HUES6 (cell line): ENCODE measurements at regions not wholly inside any gene's neighbourhood (a gene's known extent, or its start where the extent isn't known, plus 50 kb on each side); places are given as distances from the start of the nearest gene placed in this dataset.

ENCODE experiments used
- H3K27ac ChIP-seq: 2 replicates; pipeline ENCODE4 v1.7.0; 2013; ENCODE audit warnings: low read depth, mild to moderate bottlenecking, low read length, inconsistent platforms
- H3K27me3 ChIP-seq: 2 replicates; pipeline ENCODE4 v1.6.1; 2013; ENCODE audit warnings: low read length; ENCODE audit not compliant: control insufficient read depth, insufficient read depth
- H3K36me3 ChIP-seq: 2 replicates; pipeline ENCODE4 v1.6.1; 2013; ENCODE audit warnings: low read length; ENCODE audit not compliant: control insufficient read depth, insufficient read depth
- H3K4me1 ChIP-seq: 2 replicates; pipeline ENCODE4 v1.6.1; 2013; ENCODE audit warnings: low read length; ENCODE audit not compliant: control insufficient read depth, insufficient read depth
- H3K4me3 ChIP-seq: 2 replicates; pipeline ENCODE4 v1.5.1; 2013; ENCODE audit warnings: low read depth, low read length
- H3K9ac ChIP-seq: one replicate; pipeline ENCODE4 v1.6.1; 2013; ENCODE audit warnings: mild to moderate bottlenecking, low read length
- H3K9me3 ChIP-seq: 2 replicates; pipeline ENCODE4 v1.6.1; 2013; ENCODE audit warnings: low read depth, low read length; ENCODE audit not compliant: control insufficient read depth, insufficient read depth

GRCh38 chr16:86184185-86184584 lies 285.2 kb downstream of the IRF8 start:
- no peaks in the 10 kb centered on the region for H3K9me3 ChIP-seq
- H3K27ac ChIP-seq, result no peak overlapping the region
- no peaks in the 10 kb centered on the region for H3K4me1 ChIP-seq
- peaks cover 7% of the 10 kb centered on the region; the same call in 1 of the 2 replicates for H3K27me3 ChIP-seq
- H3K36me3 ChIP-seq, result no peaks in the 10 kb centered on the region
- H3K9ac ChIP-seq, result no peak overlapping the region
- H3K4me3 ChIP-seq, result no peak overlapping the region

GRCh38 chr16:86185089-86185488 lies 286.1 kb downstream of the IRF8 start:
- Histone ChIP-seq H3K36me3 (no peaks in the 10 kb centered on the region), H3K27me3 (peaks cover 7% of the 10 kb centered on the region; the same call in 1 of the 2 replicates), H3K9ac (no peak overlapping the region), H3K27ac (no peak overlapping the region), H3K9me3 (no peaks in the 10 kb centered on the region), H3K4me1 (no peaks in the 10 kb centered on the region), H3K4me3 (no peak overlapping the region)

- H3K4me1 ChIP-seq, result peaks cover 2% of the 10 kb centered on the region; the same call in 1 of the 2 replicates
- H3K9me3 ChIP-seq, result no peaks in the 10 kb centered on the region
- no peaks in the 10 kb centered on the region for H3K36me3 ChIP-seq
- H3K27ac ChIP-seq, result no peak overlapping the region
- H3K27me3 ChIP-seq, result peaks cover 7% of the 10 kb centered on the region; the same call in 1 of the 2 replicates
- H3K4me3 ChIP-seq, result no peak overlapping the region
- no peak overlapping the region for H3K9ac ChIP-seq
Observed at GRCh38 chr16:86186313-86186712, 287.4 kb downstream of the IRF8 start.

- H3K27me3 ChIP-seq, result peaks cover 7% of the 10 kb centered on the region; the same call in 1 of the 2 replicates
- no peaks in the 10 kb centered on the region for H3K36me3 ChIP-seq
- no peak overlapping the region for H3K9ac ChIP-seq
- no peaks in the 10 kb centered on the region for H3K9me3 ChIP-seq
- H3K4me1 ChIP-seq, result peaks cover 6% of the 10 kb centered on the region; the same call in 1 of the 2 replicates
- no peak overlapping the region for H3K27ac ChIP-seq
- H3K4me3 ChIP-seq, result no peak overlapping the region
Observed at GRCh38 chr16:86189934-86190333, 291.0 kb downstream of the IRF8 start.

- Histone ChIP-seq H3K36me3 (no peaks in the 10 kb centered on the region), H3K27me3 (peaks cover 7% of the 10 kb centered on the region; the same call in 1 of the 2 replicates), H3K9ac (no peak overlapping the region), H3K4me3 (no peak overlapping the region), H3K4me1 (peaks cover 20% of the 10 kb centered on the region), H3K27ac (no peak overlapping the region), H3K9me3 (no peaks in the 10 kb centered on the region)
Observed at GRCh38 chr16:86191663-86192062, 292.7 kb downstream of the IRF8 start.

GRCh38 chr16:86193528-86194193 lies 294.7 kb downstream of the IRF8 start:
- no peaks in the 10 kb centered on the region for H3K9me3 ChIP-seq
- H3K27ac ChIP-seq, result no peak overlapping the region
- no peaks in the 10 kb centered on the region for H3K36me3 ChIP-seq
- H3K9ac ChIP-seq, result no peak overlapping the region
- no peak overlapping the region for H3K4me3 ChIP-seq
- H3K27me3 ChIP-seq, result no peaks in the 10 kb centered on the region
- H3K4me1 ChIP-seq, result peaks cover 34% of the 10 kb centered on the region

- no peaks in the 10 kb centered on the region for H3K9me3 ChIP-seq
- H3K27me3 ChIP-seq, result no peaks in the 10 kb centered on the region
Observed at GRCh38 chr16:86195863-86196630, 297.1 kb downstream of the IRF8 start.

GRCh38 chr16:86196687-86197391 lies 297.9 kb downstream of the IRF8 start:
- Histone ChIP-seq H3K27me3 (no peaks in the 10 kb centered on the region), H3K4me3 (no peak overlapping the region), H3K4me1 (peaks cover 42% of the 10 kb centered on the region), H3K36me3 (no peaks in the 10 kb centered on the region), H3K9ac (no peak overlapping the region), H3K27ac (no peak overlapping the region), H3K9me3 (no peaks in the 10 kb centered on the region)

More at GRCh38 chr16:86195863-86196630, 297.1 kb downstream of the IRF8 start:
- no peaks in the 10 kb centered on the region for H3K36me3 ChIP-seq
- peaks cover 43% of the 10 kb centered on the region for H3K4me1 ChIP-seq
- no peak overlapping the region for H3K4me3 ChIP-seq
- no peak overlapping the region for H3K9ac ChIP-seq
- H3K27ac ChIP-seq, result no peak overlapping the region

GRCh38 chr16:86198206-86199118 lies 299.5 kb downstream of the IRF8 start:
- peaks cover 47% of the 10 kb centered on the region for H3K4me1 ChIP-seq
- no peak overlapping the region for H3K4me3 ChIP-seq
- H3K9me3 ChIP-seq, result no peaks in the 10 kb centered on the region
- H3K27ac ChIP-seq, result no peak overlapping the region
- no peak overlapping the region for H3K9ac ChIP-seq
- H3K27me3 ChIP-seq, result no peaks in the 10 kb centered on the region
- H3K36me3 ChIP-seq, result no peaks in the 10 kb centered on the region

GRCh38 chr16:86199182-86199581 lies 300.2 kb downstream of the IRF8 start:
- Histone ChIP-seq H3K36me3 (no peaks in the 10 kb centered on the region), H3K4me1 (peaks cover 47% of the 10 kb centered on the region), H3K27ac (no peak overlapping the region), H3K9me3 (no peaks in the 10 kb centered on the region), H3K27me3 (no peaks in the 10 kb centered on the region), H3K9ac (no peak overlapping the region), H3K4me3 (no peak overlapping the region)
